Coronary artery (tissue), 2 donors: ENCODE measurements at regions not wholly inside any gene's neighbourhood (a gene's known extent, or its start where the extent isn't known, plus 50 kb on each side); places are given as distances from the start of the nearest gene placed in this dataset.

Experiments used
- DNase-seq: peaks from one replicate; pipeline ENCODE4 v3.0.0-alpha.2; 2017; ENCODE audit warnings: low spot score
- H3K27ac ChIP-seq, 2 donors: fragments of 200-600 bp; sonication (generic); one replicate each; pipeline ENCODE4 v1.5.1; 2016 to 2019
- H3K4me3 ChIP-seq: fragments of 200-600 bp; sonication (generic); 2 replicates; pipeline ENCODE4 v1.5.1; 2016; ENCODE audit warnings: mild to moderate bottlenecking, moderate library complexity
- TF ChIP-seq, protein P1 (sequence below): fragments of 200-600 bp; sonication (generic); IDR thresholded peaks from one replicate; pipeline ENCODE4 v1.5.1; 2019; ENCODE audit warnings: antibody characterized with exemption

DNA sequence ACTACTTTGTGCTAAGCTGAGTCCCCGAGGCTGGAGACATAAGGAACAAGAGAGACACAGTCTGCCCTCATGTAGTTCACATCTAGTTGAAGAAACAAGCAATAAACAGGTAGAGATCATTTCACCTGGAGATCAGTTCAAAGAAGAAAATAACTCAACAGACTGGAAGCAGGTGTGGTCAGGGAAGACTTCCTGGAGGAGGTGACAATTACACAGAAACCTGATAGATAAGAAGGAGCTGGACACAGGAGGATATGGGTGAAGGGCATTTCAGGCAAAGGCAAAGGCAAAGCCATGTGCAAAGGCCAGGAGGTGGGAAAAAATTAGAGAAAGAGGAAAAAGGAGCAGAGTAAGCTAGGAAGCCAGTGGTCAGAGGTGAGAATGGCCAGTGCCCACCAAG lies 115.6 kb downstream of the MN1 start:
- no peak overlapping the region for H3K4me3 ChIP-seq
- DNase-seq, result no peak
- peak overlapping the region; percentile 87 to 89 for H3K27ac ChIP-seq
- TF ChIP-seq, protein P1, sequence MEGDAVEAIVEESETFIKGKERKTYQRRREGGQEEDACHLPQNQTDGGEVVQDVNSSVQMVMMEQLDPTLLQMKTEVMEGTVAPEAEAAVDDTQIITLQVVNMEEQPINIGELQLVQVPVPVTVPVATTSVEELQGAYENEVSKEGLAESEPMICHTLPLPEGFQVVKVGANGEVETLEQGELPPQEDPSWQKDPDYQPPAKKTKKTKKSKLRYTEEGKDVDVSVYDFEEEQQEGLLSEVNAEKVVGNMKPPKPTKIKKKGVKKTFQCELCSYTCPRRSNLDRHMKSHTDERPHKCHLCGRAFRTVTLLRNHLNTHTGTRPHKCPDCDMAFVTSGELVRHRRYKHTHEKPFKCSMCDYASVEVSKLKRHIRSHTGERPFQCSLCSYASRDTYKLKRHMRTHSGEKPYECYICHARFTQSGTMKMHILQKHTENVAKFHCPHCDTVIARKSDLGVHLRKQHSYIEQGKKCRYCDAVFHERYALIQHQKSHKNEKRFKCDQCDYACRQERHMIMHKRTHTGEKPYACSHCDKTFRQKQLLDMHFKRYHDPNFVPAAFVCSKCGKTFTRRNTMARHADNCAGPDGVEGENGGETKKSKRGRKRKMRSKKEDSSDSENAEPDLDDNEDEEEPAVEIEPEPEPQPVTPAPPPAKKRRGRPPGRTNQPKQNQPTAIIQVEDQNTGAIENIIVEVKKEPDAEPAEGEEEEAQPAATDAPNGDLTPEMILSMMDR, result no peak

DNA sequence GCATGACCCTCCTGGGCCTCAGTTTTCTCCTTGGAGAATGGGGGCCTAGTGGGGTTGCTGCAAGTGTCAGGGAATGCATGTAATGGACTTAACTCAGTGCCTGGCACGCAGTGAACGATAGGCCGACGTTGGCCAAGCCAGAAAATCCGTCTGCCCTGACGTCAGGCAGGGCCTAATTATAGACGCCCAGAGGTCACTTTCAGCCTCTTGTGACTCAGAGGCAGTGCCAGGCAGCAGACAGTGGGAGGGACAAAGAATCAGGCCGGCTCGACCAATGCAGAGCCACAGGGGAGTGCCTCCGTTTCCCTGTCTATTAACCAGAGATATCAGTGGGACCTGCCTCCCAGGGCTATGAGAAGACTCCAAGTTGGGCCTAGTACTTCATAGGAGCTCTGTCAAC lies 115.0 kb downstream of the MN1 start:
- TF ChIP-seq, protein P1, result no peak
- peak overlapping the region; percentile 87 to 89 for H3K27ac ChIP-seq
- DNase-seq, result peak; percentile 98
- no peak overlapping the region for H3K4me3 ChIP-seq

DNA sequence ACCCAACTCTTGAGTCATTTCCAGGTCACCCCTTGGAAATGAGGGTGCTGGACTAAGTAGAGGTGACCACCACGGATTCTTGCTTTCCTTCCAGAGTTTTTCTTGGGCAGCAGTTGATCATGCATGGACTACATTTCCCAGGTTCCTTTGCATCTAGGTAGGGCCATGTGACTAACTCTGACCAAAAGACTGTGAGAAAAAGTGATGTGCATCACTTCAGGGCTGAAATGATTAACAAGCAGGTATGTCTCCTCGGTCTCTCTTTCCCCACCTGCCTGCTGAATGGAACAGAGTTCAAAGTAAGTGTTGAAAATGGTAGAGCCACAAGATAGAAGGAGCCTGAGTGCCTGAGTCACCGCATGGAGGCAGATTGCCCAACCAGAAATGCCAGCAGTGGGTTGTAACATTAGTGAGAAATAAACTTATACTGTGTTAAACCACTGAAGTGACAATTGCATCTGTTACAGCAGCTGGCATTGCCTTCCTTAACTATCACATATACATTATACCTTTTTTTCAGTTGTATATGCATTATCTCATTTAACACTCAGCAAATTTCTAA lies 113.5 kb downstream of the MN1 start:
- no peak overlapping the region for H3K27ac ChIP-seq
- no peak for DNase-seq

DNA sequence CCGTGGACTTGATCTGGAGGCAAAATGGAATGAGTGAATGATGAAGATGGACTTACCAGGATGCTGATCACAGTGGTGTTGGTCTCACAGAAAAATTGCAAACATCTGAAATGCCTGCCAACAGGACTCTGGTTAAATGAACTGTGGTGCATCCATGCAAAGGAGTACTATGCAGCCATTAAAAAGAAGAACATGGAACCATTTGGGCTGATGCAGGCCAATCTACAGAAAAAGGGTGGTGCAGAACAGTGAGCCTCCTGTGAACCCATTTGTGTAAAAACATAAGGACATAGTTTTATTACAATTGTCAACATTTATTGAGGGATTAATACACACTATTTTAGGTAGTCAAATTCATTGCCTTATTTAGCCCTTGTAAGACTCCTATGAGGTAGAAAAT lies 111.9 kb downstream of the MN1 start:
- H3K27ac ChIP-seq, result no peak overlapping the region
- no peak for DNase-seq
- TF ChIP-seq, protein P1, result no peak
- H3K4me3 ChIP-seq, result no peak overlapping the region

More for the DNA sequence above, 113.5 kb downstream of the MN1 start:
- no peak overlapping the region for H3K4me3 ChIP-seq
- TF ChIP-seq, protein P1, result no peak

DNA sequence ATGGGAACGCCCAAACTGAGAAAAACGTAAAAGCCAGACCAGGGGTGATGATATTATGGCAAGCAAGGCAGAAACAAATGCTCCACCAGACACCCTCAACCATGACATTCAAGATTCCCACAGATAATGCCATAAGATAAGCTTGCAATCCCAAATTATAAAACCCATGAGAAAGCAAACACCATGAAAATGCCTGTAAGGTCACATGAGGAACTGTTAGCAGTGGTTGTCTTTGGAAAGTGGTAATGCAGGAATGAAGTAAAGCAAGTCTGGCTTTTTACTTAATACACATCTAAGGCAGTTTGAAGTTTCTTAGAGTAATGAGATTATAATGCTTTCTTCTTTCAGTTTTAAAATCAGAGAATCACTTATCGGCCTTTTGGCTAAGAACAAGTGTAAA lies 111.0 kb downstream of the MN1 start:
- DNase-seq, result no peak
- Histone ChIP-seq H3K4me3 (no peak overlapping the region), H3K27ac (no peak overlapping the region)
- TF ChIP-seq, protein P1, result no peak

DNA sequence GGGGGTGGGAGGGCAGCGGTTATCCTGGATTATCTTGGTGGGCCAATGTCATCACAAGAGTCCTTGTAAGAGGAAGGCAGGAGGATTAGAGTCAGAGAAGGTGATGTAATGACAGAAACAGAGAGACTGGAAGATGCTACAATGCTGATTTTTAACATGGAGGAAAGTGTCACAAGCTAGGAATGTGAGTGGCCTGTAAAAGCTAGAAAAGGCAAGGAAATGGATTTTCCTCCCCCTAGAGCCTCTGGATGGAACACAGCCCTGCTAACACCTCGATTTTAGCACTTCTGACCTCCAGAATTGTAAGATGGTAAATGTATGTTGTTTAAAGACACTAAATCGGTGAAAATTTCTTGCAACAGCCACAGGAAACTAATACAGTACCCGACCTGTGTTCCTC lies 109.3 kb downstream of the MN1 start:
- H3K27ac ChIP-seq, result no peak overlapping the region
- no peak for DNase-seq

DNA sequence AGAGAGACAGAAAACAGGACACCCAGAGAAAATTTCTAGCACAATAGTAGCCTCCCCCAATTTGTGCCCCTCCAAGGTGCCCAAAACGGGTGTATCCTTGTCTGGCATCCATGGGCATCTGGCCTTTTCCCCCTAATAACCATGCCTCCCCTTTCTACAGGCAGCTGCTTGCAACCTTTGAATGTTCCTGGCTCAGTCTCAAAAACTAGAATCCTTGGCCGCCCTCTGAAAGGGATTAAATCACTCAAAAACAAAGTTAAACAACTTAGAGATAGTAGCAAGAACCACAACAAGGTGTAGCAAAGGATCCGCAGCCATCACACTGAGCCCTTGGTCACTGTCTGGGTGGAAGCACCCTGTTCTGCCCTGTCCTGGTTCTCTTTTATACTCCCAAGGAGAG lies 105.6 kb downstream of the MN1 start:
- no peak overlapping the region for H3K27ac ChIP-seq
- DNase-seq, result no peak
- H3K4me3 ChIP-seq, result no peak overlapping the region
- TF ChIP-seq, protein P1, result no peak

More for the DNA sequence above, 109.3 kb downstream of the MN1 start:
- TF ChIP-seq, protein P1, result no peak
- no peak overlapping the region for H3K4me3 ChIP-seq
